Mucosa of stomach (tissue), 1 donor: ENCODE measurements at regions not wholly inside any gene's neighbourhood (a gene's known extent, or its start where the extent isn't known, plus 50 kb on each side); places are given as distances from the start of the nearest gene placed in this dataset.

ENCODE experiments used
- H3K27me3 ChIP-seq: one replicate; pipeline ENCODE4 v1.7.0; 2013; ENCODE audit warnings: mild to moderate bottlenecking, low read length; ENCODE audit not compliant: control insufficient read depth, insufficient read depth
- H3K36me3 ChIP-seq: one replicate; pipeline ENCODE4 v1.7.0; 2013; ENCODE audit warnings: low read length; ENCODE audit not compliant: control insufficient read depth, insufficient read depth
- H3K4me1 ChIP-seq: one replicate; pipeline ENCODE4 v1.7.0; 2013; ENCODE audit warnings: mild to moderate bottlenecking, low read length; ENCODE audit not compliant: control insufficient read depth, insufficient read depth
- H3K4me3 ChIP-seq: one replicate; pipeline ENCODE4 v1.7.0; 2013; ENCODE audit warnings: low read length
- H3K9ac ChIP-seq: one replicate; pipeline ENCODE4 v1.7.0; 2013; ENCODE audit warnings: mild to moderate bottlenecking, low read length, moderate library complexity
- H3K9me3 ChIP-seq: one replicate; pipeline ENCODE4 v1.7.0; 2013; ENCODE audit warnings: mild to moderate bottlenecking, low read length, moderate library complexity; ENCODE audit not compliant: control insufficient read depth
- donor health status: Pancreatic carcinoma.

GRCh38 chr4:55757356-55757952, 62.1 kb upstream of the EXOC1L start:
- H3K9ac ChIP-seq: no peak overlapping the region
- H3K36me3 ChIP-seq: no peaks in the 10 kb centered on the region
- peaks cover 20% of the 10 kb centered on the region for H3K4me1 ChIP-seq
- no peaks in the 10 kb centered on the region for H3K27me3 ChIP-seq
- no peaks in the 10 kb centered on the region for H3K9me3 ChIP-seq
- no peak overlapping the region for H3K4me3 ChIP-seq

DNA sequence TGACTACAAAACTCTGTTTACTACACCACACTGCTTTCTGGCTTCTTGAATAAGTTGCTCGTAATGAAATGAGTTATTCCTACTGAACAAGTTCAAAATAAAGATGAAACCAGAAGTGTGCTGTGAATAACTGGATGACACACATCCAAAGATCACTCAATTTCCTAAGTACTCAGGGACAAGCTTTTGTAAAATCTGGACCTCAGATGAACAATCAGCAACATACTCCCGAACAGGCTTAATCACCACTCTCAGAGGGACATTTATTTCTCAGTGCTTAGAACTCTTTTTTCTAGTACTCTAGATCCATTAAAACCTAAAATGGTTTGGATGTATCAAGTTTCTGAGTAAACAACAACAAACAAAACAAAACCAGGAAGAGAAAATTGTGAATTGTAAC, 61.5 kb upstream of the EXOC1L start:
- H3K27me3 ChIP-seq: no peaks in the 10 kb centered on the region
- H3K9ac ChIP-seq: no peak overlapping the region
- H3K4me1 ChIP-seq: peaks cover 20% of the 10 kb centered on the region
- no peaks in the 10 kb centered on the region for H3K36me3 ChIP-seq
- H3K9me3 ChIP-seq: no peaks in the 10 kb centered on the region
- no peak overlapping the region for H3K4me3 ChIP-seq

DNA sequence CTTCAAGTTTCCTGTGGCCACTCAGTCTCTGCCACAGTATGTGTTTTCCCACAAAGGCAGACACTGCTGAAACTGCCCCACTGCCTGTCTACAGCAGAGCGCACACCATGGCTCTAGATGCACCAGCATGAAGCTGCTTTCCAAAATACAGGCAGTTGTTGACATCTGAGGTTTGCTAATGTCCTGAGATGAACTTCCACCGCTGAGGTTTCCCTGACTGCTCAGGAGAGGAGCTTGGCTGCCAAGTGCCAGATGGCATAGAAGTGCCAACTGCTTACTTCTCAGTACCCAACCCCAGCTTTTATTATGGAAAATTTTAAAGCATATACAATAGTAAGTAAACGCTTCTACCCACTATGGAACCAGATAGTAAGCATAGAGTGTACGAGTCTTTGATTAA, 61.0 kb upstream of the EXOC1L start:
- no peaks in the 10 kb centered on the region for H3K9me3 ChIP-seq
- H3K27me3 ChIP-seq: no peaks in the 10 kb centered on the region
- peaks cover 20% of the 10 kb centered on the region for H3K4me1 ChIP-seq
- H3K9ac ChIP-seq: no peak overlapping the region
- no peaks in the 10 kb centered on the region for H3K36me3 ChIP-seq
- no peak overlapping the region for H3K4me3 ChIP-seq

- Histone ChIP-seq H3K4me3 (no peak overlapping the region), H3K27me3 (no peaks in the 10 kb centered on the region), H3K9me3 (no peaks in the 10 kb centered on the region), H3K4me1 (peaks cover 8% of the 10 kb centered on the region), H3K36me3 (no peaks in the 10 kb centered on the region), H3K9ac (no peak overlapping the region)
Observed at GRCh38 chr4:55762819-55763218, 56.8 kb upstream of the EXOC1L start.

- H3K4me3 ChIP-seq: no peak overlapping the region
- H3K9ac ChIP-seq: no peak overlapping the region
- H3K36me3 ChIP-seq: no peaks in the 10 kb centered on the region
- no peaks in the 10 kb centered on the region for H3K9me3 ChIP-seq
- H3K4me1 ChIP-seq: no peaks in the 10 kb centered on the region
- no peaks in the 10 kb centered on the region for H3K27me3 ChIP-seq
Observed at GRCh38 chr4:55763996-55764395, 55.6 kb upstream of the EXOC1L start.

GRCh38 chr4:55765070-55765469, 54.5 kb upstream of the EXOC1L start:
- Histone ChIP-seq H3K36me3 (no peaks in the 10 kb centered on the region), H3K27me3 (no peaks in the 10 kb centered on the region), H3K4me3 (no peak overlapping the region), H3K4me1 (no peaks in the 10 kb centered on the region), H3K9ac (no peak overlapping the region), H3K9me3 (no peaks in the 10 kb centered on the region)

DNA sequence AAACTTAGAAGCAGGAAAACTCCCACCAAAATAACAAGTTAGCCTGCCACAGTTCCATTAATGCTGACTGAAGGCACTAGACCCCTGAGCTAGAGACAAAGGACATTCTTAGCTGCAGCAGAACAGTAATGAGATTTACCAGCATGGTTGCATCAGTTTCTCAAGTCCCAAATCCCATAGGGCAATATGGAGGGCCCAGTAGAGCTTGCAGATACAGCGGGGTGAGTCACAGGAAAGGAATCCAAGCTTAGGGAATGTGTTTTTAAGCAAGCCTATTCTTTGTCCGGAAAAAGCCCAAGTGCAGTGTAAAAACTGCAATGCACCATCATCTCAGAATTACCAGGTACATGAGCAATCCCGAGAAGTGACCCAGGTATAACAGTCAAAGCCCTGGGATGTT, 51.3 kb upstream of the EXOC1L start:
- Histone ChIP-seq H3K4me3 (no peak overlapping the region), H3K36me3 (no peaks in the 10 kb centered on the region), H3K4me1 (no peaks in the 10 kb centered on the region), H3K27me3 (no peaks in the 10 kb centered on the region), H3K9ac (no peak overlapping the region), H3K9me3 (no peaks in the 10 kb centered on the region)
